Hematopoietic multipotent progenitor cell treated with erythropoietin and hydrocortisone succinate and interleukin-3 and kit ligand, for 8 days (in vitro differentiated cells): ENCODE measurements at regions not wholly inside any gene's neighbourhood (a gene's known extent, or its start where the extent isn't known, plus 50 kb on each side); places are given as distances from the start of the nearest gene placed in this dataset.
A peak's percentile ranks its signal among the peaks of the same experiment; 100 is the strongest.
"Not testable (repeated sequence)": the region's sequence is repeated elsewhere in the genome, so short reads cannot be mapped to it uniquely, and the experiment has no call there.

Experiments used
- DNase-seq: peaks from one replicate; pipeline ENCODE4 v3.0.0-alpha.2; 2015

DNA sequence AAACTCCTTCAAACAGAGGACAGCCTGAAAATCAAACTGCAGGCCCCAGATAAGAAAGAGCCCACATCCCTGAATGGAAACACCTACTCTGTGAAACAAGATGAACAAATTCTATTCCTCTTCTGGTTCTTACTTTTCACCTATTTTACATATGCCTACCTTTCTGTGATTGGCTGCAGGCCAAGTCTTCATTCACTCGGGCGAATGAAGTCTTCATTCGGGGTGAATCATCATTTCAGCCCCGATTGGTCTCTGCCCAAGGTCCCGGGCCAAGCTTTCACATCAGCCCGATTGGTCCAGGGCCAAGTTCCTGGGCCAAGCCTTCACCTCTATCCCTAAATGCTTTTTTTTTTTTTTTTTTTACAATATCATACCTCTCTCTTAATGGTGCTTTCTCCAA lies 529.8 kb upstream of the ACTRT1 start:
- DNase-seq = no peak

- DNase-seq = no peak
Observed at GRCh38 chrX:128581615-128582014, 529.4 kb upstream of the ACTRT1 start.

GRCh38 chrX:128543114-128543513 lies 490.9 kb upstream of the ACTRT1 start:
- no peak for DNase-seq

GRCh38 chrX:128518508-128518907 lies 466.3 kb upstream of the ACTRT1 start:
- DNase-seq = peak; percentile 1

GRCh38 chrX:128517691-128518090 lies 465.5 kb upstream of the ACTRT1 start:
- DNase-seq = no peak

GRCh38 chrX:128504496-128504895 lies 452.3 kb upstream of the ACTRT1 start:
- DNase-seq = no peak

DNA sequence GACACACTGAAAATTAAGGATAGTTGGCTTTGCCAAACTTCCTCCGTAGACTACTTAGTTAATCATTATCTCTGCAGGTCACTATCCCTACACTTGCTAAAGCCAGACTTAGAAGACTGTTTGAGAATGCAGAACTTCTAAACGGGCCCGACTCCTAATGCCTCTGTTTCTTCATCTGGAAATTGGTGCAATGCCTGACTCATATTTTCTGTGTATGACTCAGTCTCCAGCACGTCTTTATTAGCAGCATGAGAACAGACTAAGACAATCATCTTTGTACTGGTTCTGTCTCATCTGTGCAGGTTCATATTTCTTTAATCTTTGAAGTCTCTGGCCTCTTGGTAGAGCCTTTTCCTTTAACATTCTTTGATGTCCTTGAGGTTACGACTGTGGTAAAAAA lies 411.9 kb upstream of the ACTRT1 start:
- no peak for DNase-seq

DNA sequence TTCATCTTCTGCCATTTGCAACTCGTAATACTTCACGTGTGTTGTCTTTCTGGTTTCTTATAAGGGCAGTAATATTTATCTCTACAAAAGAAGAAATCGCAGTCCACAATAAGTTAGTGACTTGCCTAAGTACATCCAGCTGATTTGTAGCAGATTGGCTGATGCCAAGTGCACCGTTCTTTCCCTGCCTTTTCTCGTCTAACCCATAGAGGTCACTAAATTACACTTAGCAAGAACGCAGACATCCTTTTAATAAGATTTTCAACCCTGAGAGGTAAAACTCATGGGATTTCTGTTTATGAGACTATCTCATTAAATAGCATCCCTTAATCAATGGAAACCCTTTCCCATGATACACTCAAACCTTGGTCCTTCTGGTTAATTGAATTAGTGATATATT lies 408.6 kb upstream of the ACTRT1 start:
- no peak for DNase-seq

GRCh38 chrX:128458888-128459287 lies 406.7 kb upstream of the ACTRT1 start:
- no peak for DNase-seq

DNA sequence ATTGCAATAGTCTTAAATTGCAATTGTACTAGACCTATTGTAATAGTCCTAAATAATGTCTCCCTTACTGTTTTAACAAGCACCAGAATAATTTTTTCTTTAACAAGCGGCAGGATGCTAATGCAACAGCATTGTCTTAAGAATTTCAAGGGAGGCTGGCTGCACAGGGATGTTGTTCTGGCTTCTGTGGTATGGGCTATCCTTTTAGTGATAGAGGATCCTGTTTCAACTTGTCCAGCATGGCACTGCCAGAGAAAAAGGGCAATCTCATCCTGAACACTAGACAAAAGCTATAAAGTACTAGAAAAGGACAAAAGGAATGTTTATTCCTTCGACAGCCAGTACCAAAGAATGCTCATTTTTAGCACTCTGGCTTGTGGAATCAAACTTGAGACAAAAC lies 405.5 kb upstream of the ACTRT1 start:
- DNase-seq = no peak

DNA sequence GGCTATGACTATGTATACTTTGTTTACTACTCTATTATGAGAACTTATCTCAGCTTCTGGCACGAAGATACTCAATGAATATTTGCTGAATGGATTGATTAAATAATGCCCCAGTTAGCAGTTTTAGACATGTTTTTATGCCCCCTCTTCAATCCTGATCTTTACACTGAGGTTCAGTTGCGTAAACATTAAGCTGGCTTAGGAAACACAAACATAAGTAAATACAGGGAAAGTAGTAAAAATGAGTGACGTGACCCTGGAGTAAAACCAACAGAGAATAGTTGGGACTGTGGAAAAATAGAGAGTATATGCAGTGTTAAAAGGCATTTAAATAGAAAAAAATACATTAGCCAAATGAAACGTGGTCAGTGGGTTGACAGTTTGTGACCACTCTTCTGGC lies 387.0 kb upstream of the ACTRT1 start:
- DNase-seq = no peak

DNA sequence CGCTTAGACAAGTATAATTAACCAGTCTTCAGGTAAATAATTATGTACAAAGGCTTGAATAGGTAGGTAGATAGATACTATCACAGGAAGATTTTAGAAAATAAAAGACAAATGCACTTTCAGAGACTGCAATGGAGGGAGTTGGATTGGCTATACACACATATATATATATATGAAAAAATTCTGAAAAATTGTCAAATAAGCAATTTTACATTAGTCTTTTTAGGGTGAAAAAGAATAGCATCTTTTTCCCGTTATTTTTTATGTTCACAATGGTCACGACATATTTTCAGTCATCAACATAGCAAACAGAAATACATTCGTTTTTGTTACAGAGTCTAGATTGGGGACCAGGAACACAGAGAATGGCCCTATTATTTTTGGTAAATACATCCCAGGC lies 385.9 kb upstream of the ACTRT1 start:
- no peak for DNase-seq

GRCh38 chrX:128436397-128437103 lies 384.3 kb upstream of the ACTRT1 start:
- DNase-seq = no peak

DNA sequence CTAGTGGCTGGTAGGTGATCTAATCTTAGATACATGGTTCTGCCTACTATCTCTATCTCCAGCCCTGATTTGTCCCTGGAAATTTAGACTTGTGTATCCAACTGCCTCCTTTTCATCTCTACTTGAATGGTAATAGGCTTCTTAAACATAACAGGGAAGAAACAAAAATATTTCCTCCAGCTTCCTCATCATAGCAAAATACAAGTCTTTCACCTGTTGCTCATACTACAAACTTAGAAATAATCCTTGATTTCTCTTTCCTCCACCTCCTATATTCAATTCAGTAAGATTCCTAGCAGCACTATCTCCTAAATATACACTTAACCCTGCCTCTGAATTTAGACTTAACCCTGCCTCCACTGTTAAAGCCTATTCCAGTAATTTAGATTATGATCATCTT lies 373.3 kb upstream of the ACTRT1 start:
- DNase-seq = no peak

- DNase-seq = no peak
Observed at GRCh38 chrX:128408842-128409241, 356.6 kb upstream of the ACTRT1 start.

- DNase-seq = no peak
Observed at GRCh38 chrX:128396601-128397000, 344.4 kb upstream of the ACTRT1 start.

GRCh38 chrX:128383846-128384245 lies 331.6 kb upstream of the ACTRT1 start:
- DNase-seq = not testable (repeated sequence)

- no peak for DNase-seq
Observed at GRCh38 chrX:128365492-128365891, 313.3 kb upstream of the ACTRT1 start.

- no peak for DNase-seq
Observed at GRCh38 chrX:128335671-128336070, 283.5 kb upstream of the ACTRT1 start.

DNA sequence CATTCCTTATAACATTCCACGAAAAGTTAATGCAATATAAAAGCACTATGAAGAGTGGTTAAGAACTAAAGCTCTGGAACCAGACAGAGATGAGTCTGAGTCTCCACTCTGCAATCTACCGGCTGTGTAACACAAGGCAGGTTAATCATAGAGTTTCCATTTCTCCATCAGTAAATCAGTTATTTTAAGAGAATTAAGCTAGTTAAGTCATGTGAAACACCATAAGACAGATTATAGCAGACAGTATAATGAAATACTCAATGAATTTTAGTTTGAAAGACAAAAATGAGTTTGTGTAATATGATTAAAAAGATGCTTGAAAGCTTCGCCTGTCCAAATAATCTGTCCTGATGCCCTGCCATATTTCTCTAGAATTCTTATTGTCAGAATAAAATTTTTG lies 282.6 kb upstream of the ACTRT1 start:
- DNase-seq = no peak

DNA sequence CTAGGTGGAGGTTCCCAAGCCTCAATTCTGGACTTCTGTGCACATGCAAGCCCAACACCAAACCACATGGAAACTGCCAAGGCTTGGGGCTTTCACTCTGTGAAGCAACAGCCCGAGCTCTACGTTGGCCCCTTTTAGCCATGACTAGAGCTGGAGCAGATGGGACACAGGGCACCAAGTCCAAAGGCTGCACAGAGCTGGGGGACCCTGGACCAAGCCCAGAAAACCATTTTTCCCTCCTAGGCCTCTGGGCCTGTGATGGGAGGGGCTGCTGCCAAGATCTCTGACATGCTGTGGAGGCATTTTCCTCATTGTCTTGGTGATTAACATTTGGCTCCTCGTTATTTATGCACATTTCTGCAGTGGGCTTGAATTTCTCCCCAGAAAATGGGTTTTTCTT lies 258.7 kb upstream of the ACTRT1 start:
- no peak for DNase-seq

DNA sequence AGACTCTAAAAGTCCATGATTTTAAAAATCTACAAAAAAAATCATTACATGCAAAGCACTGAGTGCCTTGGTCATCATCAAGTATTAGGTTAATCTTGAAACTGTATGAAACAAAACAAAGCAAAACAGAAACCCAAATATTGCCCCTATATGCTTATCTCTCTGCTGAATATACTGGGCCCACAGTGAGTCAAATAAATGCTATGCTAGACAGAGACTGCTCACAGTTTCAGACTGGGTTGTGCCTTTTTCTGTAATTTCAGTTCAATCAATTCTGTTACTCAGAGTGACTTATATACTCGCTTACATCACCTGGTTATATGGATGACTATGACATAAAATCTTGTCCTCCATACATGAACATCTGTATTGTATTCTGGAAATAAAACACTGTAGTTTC lies 257.1 kb upstream of the ACTRT1 start:
- no peak for DNase-seq

DNA sequence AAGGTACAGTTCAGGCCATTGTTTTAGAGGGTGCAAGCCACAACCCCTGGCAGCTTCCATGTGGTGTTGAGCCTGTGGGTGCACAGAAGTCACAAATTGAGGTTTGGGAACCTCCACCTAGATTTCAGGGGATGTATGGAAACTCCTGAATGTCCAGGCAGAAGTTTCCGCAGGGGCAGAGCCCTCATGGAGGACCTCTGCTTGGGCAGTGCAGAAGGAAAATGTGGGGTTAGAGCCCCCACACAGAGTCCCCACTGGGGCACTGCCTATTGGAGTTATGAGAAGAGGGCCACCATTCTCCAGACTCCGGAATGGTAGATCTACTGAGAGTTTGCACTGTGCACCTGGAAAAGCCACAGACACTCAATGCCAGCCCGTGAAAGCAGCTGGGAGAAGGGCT lies 242.0 kb upstream of the ACTRT1 start:
- no peak for DNase-seq

- no peak for DNase-seq
Observed at GRCh38 chrX:128287693-128288092, 235.5 kb upstream of the ACTRT1 start.

DNA sequence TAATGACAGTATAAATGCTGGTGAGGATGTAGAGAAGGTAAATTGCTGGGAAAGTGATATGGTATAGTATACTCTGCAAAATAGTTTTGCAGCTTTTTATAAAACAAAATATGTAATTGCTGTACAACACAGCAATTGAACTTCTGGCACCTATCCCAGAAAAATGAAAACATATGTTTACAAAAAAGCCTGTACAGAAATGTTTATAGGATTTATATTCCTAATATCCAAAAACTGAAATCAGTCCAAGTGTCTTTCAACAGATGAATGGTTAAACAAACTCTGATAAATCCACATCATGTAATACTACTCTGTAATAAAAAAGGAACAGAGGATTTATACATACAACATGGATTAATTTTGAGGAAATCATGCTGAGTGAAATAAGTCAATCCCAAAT lies 198.4 kb upstream of the ACTRT1 start:
- DNase-seq = no peak

DNA sequence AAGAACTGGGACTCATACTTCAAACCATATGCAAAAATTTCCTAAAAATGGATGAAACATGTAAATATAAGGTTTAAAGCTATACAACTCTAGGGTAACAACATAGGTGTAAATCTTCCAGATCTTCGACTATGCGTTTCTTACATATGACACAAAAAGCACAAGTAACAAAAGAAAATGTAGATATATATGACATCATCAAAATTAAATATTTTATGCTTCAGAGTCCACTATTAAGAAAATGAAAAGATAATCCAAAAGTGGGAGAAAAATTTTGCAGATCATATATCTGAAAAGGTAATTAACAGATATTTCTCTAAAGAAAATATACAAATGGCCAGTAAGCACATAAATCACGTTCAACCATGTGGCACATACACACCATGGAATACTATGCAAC lies 164.2 kb upstream of the ACTRT1 start:
- DNase-seq = no peak
